MM.1S (cell line): ENCODE measurements at regions not wholly inside any gene's neighbourhood (a gene's known extent, or its start where the extent isn't known, plus 50 kb on each side); places are given as distances from the start of the nearest gene placed in this dataset.

Experiments
- DNase-seq: peaks from one replicate; pipeline ENCODE4 v3.0.0-alpha.2; 2015
- H2AFZ ChIP-seq: fragments of 300-600 bp; sonication (generic); 2 replicates; pipeline ENCODE4 v1.6.0; 2016; ENCODE audit warnings: antibody characterized with exemption, low read length
- H3F3A ChIP-seq: fragments of 300-600 bp; sonication (generic); 2 replicates; pipeline ENCODE4 v1.6.1; 2016; ENCODE audit warnings: mild to moderate bottlenecking, antibody characterized with exemption, low read length, moderate library complexity, mixed read lengths; ENCODE audit not compliant: insufficient read depth
- H3K27ac ChIP-seq: fragments of 300-600 bp; sonication (generic); 2 replicates; pipeline ENCODE4 v1.5.1; 2016; ENCODE audit warnings: mild to moderate bottlenecking, low read length
- H3K27me3 ChIP-seq: fragments of 300-600 bp; sonication (generic); replicated peaks from 2 replicates; pipeline ENCODE4 v1.6.0; 2016; ENCODE audit warnings: low read length; ENCODE audit not compliant: insufficient read depth
- H3K36me3 ChIP-seq: fragments of 300-600 bp; sonication (generic); replicated peaks from 2 replicates; pipeline ENCODE4 v1.6.1; 2016; ENCODE audit warnings: mild to moderate bottlenecking, low read length, mixed read lengths; ENCODE audit not compliant: insufficient read depth
- H3K4me1 ChIP-seq: fragments of 300-600 bp; sonication (generic); 2 replicates; pipeline ENCODE4 v1.6.1; 2016; ENCODE audit warnings: low read length, mixed read lengths
- H3K4me2 ChIP-seq: fragments of 300-600 bp; sonication (generic); 2 replicates; pipeline ENCODE4 v1.6.0; 2016; ENCODE audit warnings: low read depth, low read length
- H3K4me3 ChIP-seq: fragments of 300-600 bp; sonication (generic); 2 replicates; pipeline ENCODE4 v1.5.1; 2016; ENCODE audit warnings: low read length, mixed read lengths
- H3K79me2 ChIP-seq: fragments of 300-600 bp; sonication (generic); 2 replicates; pipeline ENCODE4 v1.6.1; 2016; ENCODE audit warnings: mixed run types, low read length, mixed read lengths
- H3K9ac ChIP-seq: fragments of 300-600 bp; sonication (generic); 2 replicates; pipeline ENCODE4 v1.6.1; 2016; ENCODE audit warnings: low read length, mixed read lengths
- H3K9me2 ChIP-seq: fragments of 300-600 bp; sonication (generic); replicated peaks from 2 replicates; pipeline ENCODE4 v1.6.1; 2016; ENCODE audit warnings: mild to moderate bottlenecking, low read length, mixed read lengths; ENCODE audit not compliant: insufficient read depth
- H3K9me3 ChIP-seq: fragments of 300-600 bp; sonication (generic); replicated peaks from 2 replicates; pipeline ENCODE4 v1.6.1; 2016; ENCODE audit warnings: mild to moderate bottlenecking, low read length, mixed read lengths; ENCODE audit not compliant: insufficient read depth
- H4K20me1 ChIP-seq: fragments of 300-600 bp; sonication (generic); 2 replicates; pipeline ENCODE4 v1.6.1; 2016; ENCODE audit warnings: mild to moderate bottlenecking, low read length, moderate library complexity, mixed read lengths; ENCODE audit not compliant: insufficient read depth
- EZH2 ChIP-seq: fragments of 300-600 bp; sonication (generic); optimal IDR thresholded peaks from 2 replicates; pipeline ENCODE3; 2017; ENCODE audit warnings: low read depth, mild to moderate bottlenecking, antibody characterized with exemption, low read length, mixed read lengths
- EZH2phosphoT487 ChIP-seq: fragments of 300-600 bp; sonication (generic); IDR thresholded peaks from 2 replicates; pipeline ENCODE4 v1.6.1; 2018; ENCODE audit warnings: antibody characterized with exemption, low read length
- TF ChIP-seq, protein P1 (sequence below): fragments of 300-600 bp; sonication (generic); IDR thresholded peaks from 2 replicates; pipeline ENCODE4 v1.5.1; 2016; ENCODE audit warnings: antibody characterized with exemption, low read length, mixed read lengths

DNA sequence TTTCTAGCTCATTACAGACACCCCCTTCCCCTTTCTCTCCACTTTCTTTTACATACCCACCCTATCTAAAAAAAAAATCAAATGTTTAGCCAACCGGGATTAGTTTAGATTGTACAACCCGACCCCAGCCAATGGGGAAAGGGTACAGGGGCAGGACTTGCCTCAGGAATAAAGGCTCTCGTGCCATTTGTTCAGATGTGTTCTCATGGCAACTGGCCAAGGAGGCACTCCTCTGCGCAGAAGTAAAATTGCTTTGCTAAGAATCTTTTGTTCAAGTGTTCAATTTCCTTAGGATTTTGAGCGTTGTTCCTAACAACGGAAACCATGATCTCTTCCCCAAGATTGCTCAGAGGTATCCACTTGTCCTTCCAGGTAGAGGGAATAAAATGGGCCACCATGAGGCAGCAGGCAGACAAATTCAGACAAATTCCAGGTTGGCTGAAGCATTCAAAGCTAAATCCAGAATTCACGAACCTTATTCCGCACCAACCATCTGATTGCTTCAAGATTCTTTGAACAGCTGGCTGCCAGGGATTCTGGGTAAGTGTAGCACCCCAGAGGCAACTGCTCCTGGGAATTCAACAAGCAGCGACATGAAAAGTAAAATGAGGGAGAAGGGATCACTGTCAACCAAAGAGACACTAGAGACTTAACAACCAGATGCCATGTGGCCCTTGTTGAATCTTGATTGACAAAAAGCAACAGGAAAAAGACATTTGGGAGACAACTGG is 431.8 kb downstream of the PREX1 start:
- no peaks in the 10 kb centered on the region for H3F3A ChIP-seq
- H3K36me3 ChIP-seq: no peaks in the 10 kb centered on the region
- no peaks in the 10 kb centered on the region for H4K20me1 ChIP-seq
- H3K79me2 ChIP-seq: no peaks in the 10 kb centered on the region
- H3K4me3 ChIP-seq: no peak overlapping the region
- H3K9ac ChIP-seq: no peak overlapping the region
- H3K4me2 ChIP-seq: no peak overlapping the region
- TF ChIP-seq EZH2 (no peak), EZH2phosphoT487 (no peak)
- TF ChIP-seq, protein P1, sequence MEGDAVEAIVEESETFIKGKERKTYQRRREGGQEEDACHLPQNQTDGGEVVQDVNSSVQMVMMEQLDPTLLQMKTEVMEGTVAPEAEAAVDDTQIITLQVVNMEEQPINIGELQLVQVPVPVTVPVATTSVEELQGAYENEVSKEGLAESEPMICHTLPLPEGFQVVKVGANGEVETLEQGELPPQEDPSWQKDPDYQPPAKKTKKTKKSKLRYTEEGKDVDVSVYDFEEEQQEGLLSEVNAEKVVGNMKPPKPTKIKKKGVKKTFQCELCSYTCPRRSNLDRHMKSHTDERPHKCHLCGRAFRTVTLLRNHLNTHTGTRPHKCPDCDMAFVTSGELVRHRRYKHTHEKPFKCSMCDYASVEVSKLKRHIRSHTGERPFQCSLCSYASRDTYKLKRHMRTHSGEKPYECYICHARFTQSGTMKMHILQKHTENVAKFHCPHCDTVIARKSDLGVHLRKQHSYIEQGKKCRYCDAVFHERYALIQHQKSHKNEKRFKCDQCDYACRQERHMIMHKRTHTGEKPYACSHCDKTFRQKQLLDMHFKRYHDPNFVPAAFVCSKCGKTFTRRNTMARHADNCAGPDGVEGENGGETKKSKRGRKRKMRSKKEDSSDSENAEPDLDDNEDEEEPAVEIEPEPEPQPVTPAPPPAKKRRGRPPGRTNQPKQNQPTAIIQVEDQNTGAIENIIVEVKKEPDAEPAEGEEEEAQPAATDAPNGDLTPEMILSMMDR: no peak
- no peaks in the 10 kb centered on the region for H3K9me2 ChIP-seq
- H3K4me1 ChIP-seq: no peaks in the 10 kb centered on the region
- no peaks in the 10 kb centered on the region; the same call in 1 of the 2 replicates for H3K27me3 ChIP-seq
- H2AFZ ChIP-seq: no peak overlapping the region
- H3K27ac ChIP-seq: no peak overlapping the region
- no peaks in the 10 kb centered on the region for H3K9me3 ChIP-seq
- no peak for DNase-seq

DNA sequence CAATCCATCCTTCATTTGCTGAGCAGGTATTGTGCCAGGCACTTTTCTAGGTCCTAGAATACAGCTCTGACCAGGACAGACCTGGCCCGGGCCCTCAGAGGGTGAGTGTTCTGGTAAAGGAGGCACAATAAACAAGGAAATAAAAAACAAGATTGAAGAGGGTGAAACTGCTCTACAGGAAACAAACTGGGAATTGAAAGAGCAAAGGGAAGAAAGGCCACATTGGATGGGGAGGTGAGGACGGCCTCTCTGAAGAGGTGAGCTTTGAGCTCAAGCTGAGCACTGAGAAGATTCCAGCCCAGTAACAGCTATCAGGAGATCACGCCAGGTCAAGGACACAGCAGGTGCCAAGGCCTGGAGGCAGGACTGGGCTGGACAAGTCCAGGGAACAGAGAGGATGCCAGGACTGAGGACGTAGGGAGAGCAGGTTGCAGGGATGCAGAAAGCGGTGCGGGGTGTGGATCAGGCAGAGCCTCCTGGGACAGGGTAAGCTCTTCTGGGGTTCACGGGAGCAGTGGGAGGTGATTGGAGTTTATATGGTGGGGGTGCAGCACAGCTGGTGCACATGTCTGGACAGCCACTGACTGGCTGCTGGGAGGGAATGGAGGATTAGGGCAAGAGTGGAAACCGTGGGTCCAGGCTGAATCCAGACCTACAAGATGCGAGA is 433.3 kb downstream of the PREX1 start:
- Histone ChIP-seq H3K27me3 (no peaks in the 10 kb centered on the region; the same call in 1 of the 2 replicates), H3K4me2 (no peak overlapping the region), H3F3A (no peaks in the 10 kb centered on the region), H3K79me2 (no peaks in the 10 kb centered on the region), H3K4me1 (no peaks in the 10 kb centered on the region), H3K27ac (no peak overlapping the region), H4K20me1 (no peaks in the 10 kb centered on the region), H3K9me3 (no peaks in the 10 kb centered on the region), H3K9ac (no peak overlapping the region), H3K4me3 (no peak overlapping the region), H2AFZ (no peak overlapping the region), H3K9me2 (no peaks in the 10 kb centered on the region), H3K36me3 (no peaks in the 10 kb centered on the region)
- no peak for DNase-seq
- no peak for TF ChIP-seq EZH2phosphoT487
- no peak for TF ChIP-seq EZH2
- TF ChIP-seq, protein P1: no peak

DNA sequence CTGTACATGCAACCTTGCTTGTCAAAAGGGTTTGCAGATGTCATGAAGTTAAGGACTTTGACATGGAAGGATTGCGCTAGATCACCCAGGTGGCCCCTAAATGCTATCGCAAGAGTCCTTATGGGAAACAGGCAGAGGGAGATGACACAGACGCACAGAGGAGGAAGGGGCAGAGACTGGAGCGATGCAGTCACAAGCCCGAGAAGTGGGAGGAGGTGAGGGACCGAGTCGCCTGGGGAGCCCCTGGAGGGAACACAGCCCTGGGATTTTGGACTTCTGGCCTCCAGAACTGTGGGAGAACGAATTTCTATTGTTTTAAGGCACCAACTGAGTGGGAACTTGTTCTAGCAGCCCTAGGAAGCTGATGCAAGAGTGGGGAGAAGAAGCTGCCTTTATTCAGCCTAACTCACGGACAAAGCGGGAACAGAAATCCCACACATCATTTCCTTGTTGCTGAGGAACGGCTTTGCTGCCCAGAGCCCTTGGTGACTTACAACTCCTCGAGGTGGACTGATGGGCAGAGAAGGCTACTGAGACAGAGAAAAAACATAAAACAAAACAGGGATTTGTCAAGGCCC is 434.0 kb downstream of the PREX1 start:
- Histone ChIP-seq H3K27ac (no peak overlapping the region), H4K20me1 (no peaks in the 10 kb centered on the region), H3K4me3 (no peak overlapping the region), H2AFZ (no peak overlapping the region), H3K4me2 (no peak overlapping the region), H3F3A (no peaks in the 10 kb centered on the region), H3K9me3 (no peaks in the 10 kb centered on the region), H3K36me3 (no peaks in the 10 kb centered on the region), H3K9me2 (no peaks in the 10 kb centered on the region), H3K9ac (no peak overlapping the region), H3K4me1 (no peaks in the 10 kb centered on the region), H3K27me3 (no peaks in the 10 kb centered on the region; the same call in 1 of the 2 replicates), H3K79me2 (no peaks in the 10 kb centered on the region)
- TF ChIP-seq EZH2 (no peak), EZH2phosphoT487 (no peak)
- TF ChIP-seq, protein P1: no peak
- no peak for DNase-seq
